HUES6 (cell line): ENCODE measurements at regions not wholly inside any gene's neighbourhood (a gene's known extent, or its start where the extent isn't known, plus 50 kb on each side); places are given as distances from the start of the nearest gene placed in this dataset.

Experiments
- H3K27ac ChIP-seq: 2 replicates; pipeline ENCODE4 v1.7.0; 2013; ENCODE audit warnings: low read depth, mild to moderate bottlenecking, low read length, inconsistent platforms
- H3K27me3 ChIP-seq: 2 replicates; pipeline ENCODE4 v1.6.1; 2013; ENCODE audit warnings: low read length; ENCODE audit not compliant: control insufficient read depth, insufficient read depth
- H3K36me3 ChIP-seq: 2 replicates; pipeline ENCODE4 v1.6.1; 2013; ENCODE audit warnings: low read length; ENCODE audit not compliant: control insufficient read depth, insufficient read depth
- H3K4me1 ChIP-seq: 2 replicates; pipeline ENCODE4 v1.6.1; 2013; ENCODE audit warnings: low read length; ENCODE audit not compliant: control insufficient read depth, insufficient read depth
- H3K4me3 ChIP-seq: 2 replicates; pipeline ENCODE4 v1.5.1; 2013; ENCODE audit warnings: low read depth, low read length
- H3K9ac ChIP-seq: one replicate; pipeline ENCODE4 v1.6.1; 2013; ENCODE audit warnings: mild to moderate bottlenecking, low read length
- H3K9me3 ChIP-seq: 2 replicates; pipeline ENCODE4 v1.6.1; 2013; ENCODE audit warnings: low read depth, low read length; ENCODE audit not compliant: control insufficient read depth, insufficient read depth

DNA sequence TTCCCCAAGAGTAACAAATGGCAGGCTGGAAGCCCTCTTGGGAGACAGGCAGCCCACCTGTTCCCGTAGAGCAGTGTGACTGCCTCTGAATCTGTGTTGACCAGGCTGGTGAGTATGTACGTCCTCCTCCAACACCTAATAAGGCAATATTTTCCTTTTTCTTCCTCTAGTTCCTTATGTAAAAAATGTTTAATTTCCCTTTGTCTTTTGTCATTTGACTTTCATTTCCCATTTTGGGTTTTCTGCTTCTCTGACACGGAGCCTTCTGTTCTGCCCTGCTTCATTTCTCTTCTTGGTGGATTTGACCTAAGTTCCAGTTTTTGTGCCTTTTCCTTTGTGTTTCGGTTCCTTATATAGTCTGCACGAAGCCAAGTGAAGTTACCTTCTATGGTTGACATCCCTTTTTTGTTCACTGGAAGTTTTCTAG is 65.8 kb upstream of the ATF3 start:
- Histone ChIP-seq H3K4me1 (peaks cover 14% of the 10 kb centered on the region), H3K27me3 (no peaks in the 10 kb centered on the region), H3K9me3 (peaks cover 3% of the 10 kb centered on the region; the same call in 1 of the 2 replicates), H3K36me3 (no peaks in the 10 kb centered on the region), H3K4me3 (no peak overlapping the region), H3K27ac (no peak overlapping the region), H3K9ac (no peak overlapping the region)

DNA sequence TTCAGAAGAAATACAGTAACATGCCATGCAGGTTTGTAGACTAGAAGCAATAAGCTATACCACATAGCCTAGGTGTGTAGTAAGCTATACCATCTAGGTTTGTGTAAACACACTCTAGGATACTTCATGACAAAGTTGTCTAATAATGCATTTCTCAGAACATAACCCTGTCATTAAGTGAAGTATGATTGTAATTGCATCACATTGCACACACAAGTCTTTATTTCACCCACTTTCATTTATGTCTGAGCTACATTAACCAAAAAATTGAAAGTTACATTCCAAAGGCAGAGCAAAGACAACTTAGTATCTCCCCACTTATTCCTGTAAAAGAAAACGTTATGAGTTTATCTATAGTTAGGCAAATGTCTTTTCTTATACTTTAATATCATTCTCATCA is 64.5 kb upstream of the ATF3 start:
- Histone ChIP-seq H3K27ac (no peak overlapping the region), H3K27me3 (no peaks in the 10 kb centered on the region), H3K36me3 (no peaks in the 10 kb centered on the region)

DNA sequence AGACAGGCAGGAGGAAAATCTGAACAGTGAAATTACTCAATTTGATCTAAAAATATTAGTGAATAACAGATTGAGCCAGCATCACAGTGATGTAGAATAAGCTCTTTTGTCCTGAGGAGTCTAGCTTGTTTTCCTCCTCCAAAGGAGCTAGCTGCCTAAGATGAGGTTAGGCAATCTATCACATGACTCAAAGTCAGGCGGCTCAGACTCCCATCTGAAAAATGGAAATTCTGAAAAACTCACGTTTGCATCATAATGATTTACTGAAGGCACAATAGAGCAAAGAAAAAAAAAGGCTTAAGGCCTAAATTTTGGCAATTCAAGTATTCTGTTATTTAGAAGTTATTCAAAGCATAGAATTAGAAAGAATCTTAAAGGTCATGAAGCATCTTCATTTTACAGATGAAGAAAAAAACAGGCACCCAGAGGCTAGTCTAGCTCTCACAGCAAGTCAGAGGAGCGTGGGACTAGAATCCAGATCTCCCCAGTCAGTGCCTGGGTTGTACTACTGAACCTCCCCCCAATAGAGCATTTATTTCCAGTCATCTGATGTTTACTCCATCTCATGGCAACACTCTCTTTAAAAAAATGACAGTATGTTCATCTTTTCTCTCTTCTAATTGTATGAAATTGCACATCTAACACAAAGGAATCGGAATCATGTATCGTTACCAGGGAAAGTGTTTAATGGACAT is 62.5 kb upstream of the ATF3 start:
- no peaks in the 10 kb centered on the region for H3K36me3 ChIP-seq
- H3K4me3 ChIP-seq: no peak overlapping the region
- peaks cover 20% of the 10 kb centered on the region for H3K4me1 ChIP-seq
- H3K9me3 ChIP-seq: no peaks in the 10 kb centered on the region
- H3K27ac ChIP-seq: no peak overlapping the region
- no peak overlapping the region for H3K9ac ChIP-seq
- H3K27me3 ChIP-seq: no peaks in the 10 kb centered on the region

More for the DNA sequence above, 64.5 kb upstream of the ATF3 start:
- no peak overlapping the region for H3K9ac ChIP-seq
- no peak overlapping the region for H3K4me3 ChIP-seq
- H3K4me1 ChIP-seq: peaks cover 14% of the 10 kb centered on the region
- H3K9me3 ChIP-seq: no peaks in the 10 kb centered on the region

DNA sequence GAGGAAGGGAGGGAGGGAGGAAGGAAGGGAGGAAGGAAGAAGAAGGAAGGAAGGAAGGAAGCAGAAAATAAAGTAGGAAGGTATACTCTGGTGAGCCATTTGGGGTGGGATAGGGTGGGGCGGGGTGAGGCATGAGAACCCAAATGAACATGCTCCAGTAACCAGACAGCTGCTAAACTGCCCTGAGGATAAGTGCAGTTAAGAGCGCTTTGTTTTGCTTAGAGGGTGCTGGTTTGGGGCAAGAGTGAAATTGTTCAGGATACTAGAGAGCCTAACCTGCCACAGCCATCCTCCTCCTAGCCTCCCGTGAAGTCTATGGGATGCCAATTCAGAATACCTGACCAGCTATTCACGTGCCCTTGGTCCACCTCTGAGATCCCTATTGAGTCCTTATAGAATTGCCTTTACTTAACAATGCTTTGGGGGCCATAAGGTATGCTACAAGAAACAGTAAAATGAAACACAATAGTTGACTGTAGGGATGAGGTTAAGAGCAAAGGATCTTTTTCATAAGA is 59.0 kb upstream of the ATF3 start:
- H3K4me1 ChIP-seq: peaks cover 26% of the 10 kb centered on the region
- H3K9me3 ChIP-seq: no peaks in the 10 kb centered on the region
- H3K27me3 ChIP-seq: no peaks in the 10 kb centered on the region
- H3K27ac ChIP-seq: no peak overlapping the region
- no peak overlapping the region for H3K4me3 ChIP-seq
- H3K36me3 ChIP-seq: no peaks in the 10 kb centered on the region
- no peak overlapping the region for H3K9ac ChIP-seq

DNA sequence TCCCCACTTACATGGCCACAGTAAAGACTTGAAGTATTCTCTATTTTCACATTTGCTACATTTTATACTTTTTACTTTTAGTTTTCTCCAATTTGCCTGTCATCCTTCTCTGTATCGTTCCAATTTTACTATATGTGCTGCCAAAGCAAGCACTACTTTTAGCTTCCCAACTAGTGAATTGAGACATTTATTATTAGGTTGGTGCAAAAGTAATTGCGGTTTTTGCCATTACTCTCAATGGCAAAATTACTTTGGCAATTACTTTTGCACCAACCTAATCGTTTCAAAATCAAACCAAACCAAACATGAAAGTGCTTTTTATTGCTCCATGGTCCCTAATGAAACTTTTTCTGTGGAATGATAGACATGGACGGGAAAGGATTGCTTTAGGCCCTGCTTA is 56.6 kb upstream of the ATF3 start:
- H3K4me3 ChIP-seq: no peak overlapping the region
- no peak overlapping the region for H3K27ac ChIP-seq
- peaks cover 2% of the 10 kb centered on the region for H3K9me3 ChIP-seq
- no peak overlapping the region for H3K9ac ChIP-seq
- H3K4me1 ChIP-seq: peaks cover 16% of the 10 kb centered on the region; the same call in 1 of the 2 replicates
- no peaks in the 10 kb centered on the region for H3K36me3 ChIP-seq
- H3K27me3 ChIP-seq: no peaks in the 10 kb centered on the region; the same call in 1 of the 2 replicates

DNA sequence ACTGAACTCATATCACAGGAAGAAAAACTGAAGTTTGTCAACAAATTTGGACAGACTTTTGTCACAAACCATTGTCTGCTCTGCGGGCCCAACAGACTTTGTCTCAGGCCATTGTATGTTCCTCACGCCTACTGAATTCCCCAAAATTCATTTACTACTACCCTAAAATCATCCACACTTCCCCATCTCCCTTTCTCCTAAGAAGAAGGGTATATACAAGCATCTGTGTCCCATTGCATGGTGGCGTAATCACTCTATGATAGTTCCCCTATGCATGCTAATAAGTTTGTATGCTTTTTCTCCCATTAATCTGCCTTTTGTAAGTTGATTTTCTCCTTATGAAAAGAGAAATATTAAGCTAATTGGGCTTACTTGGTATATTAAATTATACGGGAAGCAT is 54.9 kb upstream of the ATF3 start:
- H3K9ac ChIP-seq: no peak overlapping the region
- peaks cover 3% of the 10 kb centered on the region for H3K9me3 ChIP-seq
- H3K27me3 ChIP-seq: no peaks in the 10 kb centered on the region; the same call in 1 of the 2 replicates
- no peaks in the 10 kb centered on the region for H3K36me3 ChIP-seq
- H3K4me1 ChIP-seq: peaks cover 24% of the 10 kb centered on the region
- no peak overlapping the region for H3K27ac ChIP-seq
- no peak overlapping the region for H3K4me3 ChIP-seq

DNA sequence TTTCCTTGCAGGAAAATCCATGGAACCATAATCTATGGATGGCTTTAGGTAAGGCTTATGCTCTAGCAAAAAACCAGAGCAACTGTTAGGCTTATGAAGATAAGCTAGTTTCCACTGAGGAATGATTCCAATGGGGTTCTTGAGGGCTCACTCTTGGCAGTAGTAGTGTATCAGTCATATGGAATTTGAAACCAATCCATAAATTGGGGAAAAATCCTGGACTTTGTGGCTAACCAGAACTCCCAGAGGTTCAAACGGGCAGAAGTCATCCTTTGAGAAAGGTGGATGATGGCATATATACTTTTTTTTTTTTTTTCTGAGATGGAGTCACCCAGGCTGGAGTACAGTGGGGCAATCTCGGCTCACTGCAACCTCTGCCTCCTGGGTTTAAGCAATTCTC is 54.2 kb upstream of the ATF3 start:
- H3K27me3 ChIP-seq: no peaks in the 10 kb centered on the region; the same call in 1 of the 2 replicates
- H3K36me3 ChIP-seq: no peaks in the 10 kb centered on the region
- H3K27ac ChIP-seq: no peak overlapping the region
- H3K4me1 ChIP-seq: peaks cover 29% of the 10 kb centered on the region
- peaks cover 3% of the 10 kb centered on the region for H3K9me3 ChIP-seq
- no peak overlapping the region for H3K4me3 ChIP-seq
- no peak overlapping the region for H3K9ac ChIP-seq

DNA sequence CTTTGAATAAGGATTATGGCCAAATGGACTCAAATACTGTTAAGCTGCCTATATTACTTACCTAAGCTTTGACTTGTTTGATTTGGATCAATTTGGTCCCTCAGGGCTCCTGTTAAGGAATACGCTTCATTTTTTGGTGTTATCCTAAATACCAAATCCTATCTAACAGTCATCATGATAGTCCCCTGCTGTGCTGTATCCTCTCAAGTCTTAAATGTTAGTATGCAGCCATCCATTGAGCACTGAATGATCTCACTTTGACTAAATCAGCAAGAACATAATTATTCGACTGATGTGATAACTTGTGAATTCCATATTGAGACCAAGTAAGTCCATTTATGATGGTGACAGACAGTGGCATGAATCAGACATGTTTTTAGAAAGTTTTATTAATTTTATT is 53.1 kb upstream of the ATF3 start:
- no peak overlapping the region for H3K27ac ChIP-seq
- H3K9me3 ChIP-seq: peaks cover 3% of the 10 kb centered on the region
- no peaks in the 10 kb centered on the region; the same call in 1 of the 2 replicates for H3K27me3 ChIP-seq
- H3K4me1 ChIP-seq: peaks cover 27% of the 10 kb centered on the region
- H3K9ac ChIP-seq: no peak overlapping the region
- H3K36me3 ChIP-seq: no peaks in the 10 kb centered on the region
- H3K4me3 ChIP-seq: no peak overlapping the region

DNA sequence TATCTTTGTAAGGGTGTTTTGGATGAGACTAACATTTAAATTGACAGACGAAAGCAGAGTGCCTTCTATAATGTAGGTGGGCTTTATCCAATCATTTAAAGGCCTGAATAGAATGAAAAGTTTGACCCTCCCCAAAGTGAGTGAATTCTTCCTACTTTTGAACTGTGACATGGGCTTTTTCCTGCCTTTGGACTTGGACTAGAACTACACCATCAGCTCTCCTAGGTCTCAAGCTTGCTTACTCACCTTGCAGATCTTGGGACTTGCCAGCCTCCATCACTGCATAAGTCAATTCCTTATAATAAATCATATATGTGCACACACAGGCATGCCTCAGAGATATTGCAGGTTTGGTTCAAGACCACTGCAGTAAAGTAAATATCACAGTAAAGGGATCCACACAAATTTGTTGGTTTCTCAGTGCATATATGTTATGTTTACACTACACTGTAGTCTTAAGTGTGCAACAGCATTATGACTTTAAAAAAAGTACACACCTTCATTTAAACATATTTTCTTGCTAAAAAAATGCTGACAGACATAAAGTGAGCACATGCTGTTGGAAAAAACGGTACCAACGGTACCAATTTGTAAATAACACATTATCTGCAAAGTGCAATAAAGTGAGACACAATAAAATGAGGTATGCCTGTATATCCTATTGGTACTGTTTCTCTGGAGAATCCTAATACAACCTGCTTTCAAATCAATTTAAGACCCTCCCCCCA is 51.6 kb upstream of the ATF3 start:
- H3K9me3 ChIP-seq: peaks cover 3% of the 10 kb centered on the region
- no peak overlapping the region for H3K9ac ChIP-seq
- no peak overlapping the region for H3K4me3 ChIP-seq
- H3K27ac ChIP-seq: no peak overlapping the region
- no peaks in the 10 kb centered on the region; the same call in 1 of the 2 replicates for H3K27me3 ChIP-seq
- H3K36me3 ChIP-seq: no peaks in the 10 kb centered on the region
- peaks cover 22% of the 10 kb centered on the region for H3K4me1 ChIP-seq

DNA sequence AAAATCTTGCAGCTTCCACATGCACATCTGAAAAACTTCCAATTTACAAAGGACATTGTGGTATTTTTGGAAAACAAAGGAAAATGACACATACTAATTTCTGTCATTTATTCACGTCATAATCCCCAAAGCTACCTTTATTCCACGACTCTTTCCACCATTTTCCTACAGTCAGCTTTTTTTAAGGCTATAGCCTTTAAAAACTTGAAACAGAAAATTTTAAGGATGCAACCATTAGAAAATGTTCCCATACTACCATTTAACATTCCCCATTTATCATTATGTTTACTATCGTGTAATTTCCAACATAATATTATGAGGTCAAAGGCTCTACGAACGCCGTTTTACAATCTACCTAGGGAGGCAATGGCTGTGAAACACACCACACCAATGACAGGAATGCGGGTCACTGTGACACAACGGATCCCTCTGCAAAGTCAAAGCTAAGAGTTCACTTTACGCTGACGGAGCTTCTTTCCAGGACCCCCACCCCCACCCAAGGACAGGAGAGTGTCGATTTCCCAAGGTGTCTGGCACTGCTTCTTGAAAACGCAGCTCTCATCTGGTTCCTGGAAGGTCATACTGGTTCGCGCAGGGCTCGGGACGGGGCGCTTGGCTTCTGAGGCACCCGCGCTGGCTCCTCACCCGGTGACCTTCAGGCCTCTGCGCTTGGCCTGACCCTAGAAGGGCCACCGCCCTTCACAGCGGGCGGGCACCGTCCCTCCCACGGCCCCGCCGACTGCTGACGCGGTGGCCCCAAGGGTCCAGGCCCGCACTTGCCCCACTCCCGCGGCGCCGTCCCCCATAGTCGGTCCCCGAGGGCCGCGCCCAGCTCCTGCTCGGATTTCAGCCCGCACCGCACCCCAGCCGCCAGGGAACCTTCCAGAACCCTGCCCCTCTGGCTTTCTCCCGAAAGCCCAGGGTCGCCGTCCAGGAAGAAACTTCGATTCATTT is 50.5 kb upstream of the ATF3 start:
- Histone ChIP-seq H3K9ac (peak overlapping the region; percentile 89), H3K4me1 (peaks cover 21% of the 10 kb centered on the region), H3K36me3 (no peaks in the 10 kb centered on the region), H3K27me3 (no peaks in the 10 kb centered on the region; the same call in 1 of the 2 replicates), H3K4me3 (peak overlapping the region; percentile 60), H3K9me3 (peaks cover 3% of the 10 kb centered on the region), H3K27ac (peak overlapping the region; percentile 84; the same call in 1 of the 2 replicates)
